CD14-positive monocyte (primary cell): ENCODE measurements at regions not wholly inside any gene's neighbourhood (a gene's known extent, or its start where the extent isn't known, plus 50 kb on each side); places are given as distances from the start of the nearest gene placed in this dataset.

Source experiments
- DNase-seq, 3 donors: peaks; one replicate each; pipeline ENCODE4 v3.0.0-alpha.2; 2011 to 2022
- H2AFZ ChIP-seq: 2 replicates; pipeline ENCODE4 v1.6.0; 2012; ENCODE audit warnings: mild to moderate bottlenecking, low read depth, low read length, inconsistent platforms; ENCODE audit not compliant: insufficient read depth, poor library complexity, severe bottlenecking
- H3K27ac ChIP-seq, 2 donors: 1 replicate in 1 of 2; 2 replicates in 1 of 2; pipeline ENCODE4 v1.5.1; 2012 to 2013; ENCODE audit warnings: low read length in 2 of 2, control low read depth in 1 of 2, inconsistent platforms in 1 of 2, low read depth in 1 of 2, mild to moderate bottlenecking in 1 of 2
- H3K27me3 ChIP-seq, 2 donors: one replicate each; pipeline versions ENCODE4 v1.6.0 to v1.6.1; 2011 to 2013; ENCODE audit warnings: low read length in 2 of 2; ENCODE audit not compliant: control insufficient read depth in 2 of 2, insufficient read depth in 2 of 2
- H3K36me3 ChIP-seq, 2 donors: replicated peaks in 1 of 2; 1 replicate in 1 of 2; 2 replicates in 1 of 2; pipeline versions ENCODE4 v1.5.1 to v1.6.1; 2012 to 2013; ENCODE audit warnings: low read length in 2 of 2, control low read depth in 1 of 2, inconsistent platforms in 1 of 2, mild to moderate bottlenecking in 1 of 2; ENCODE audit not compliant: insufficient read depth in 2 of 2, control insufficient read depth in 1 of 2
- H3K4me1 ChIP-seq, 2 donors: 1 replicate in 1 of 2; 2 replicates in 1 of 2; pipeline versions ENCODE4 v1.5.1 to v1.6.1; 2012 to 2013; ENCODE audit warnings: low read length in 2 of 2, control low read depth in 1 of 2, inconsistent platforms in 1 of 2, mild to moderate bottlenecking in 1 of 2, moderate library complexity in 1 of 2; ENCODE audit not compliant: insufficient read depth in 2 of 2, control insufficient read depth in 1 of 2
- H3K4me2 ChIP-seq: replicated peaks from 2 replicates; pipeline ENCODE3; 2012; ENCODE audit warnings: low read length, moderate library complexity, mild to moderate bottlenecking; ENCODE audit not compliant: poor library complexity, severe bottlenecking; ENCODE audit errors: extremely low read depth
- H3K4me3 ChIP-seq, 3 experiments: fragments of 200-600 bp in 1 of 3; sonication (generic) in 1 of 3; replicated peaks in 1 of 3; 1 replicate in 2 of 3; 2 replicates in 1 of 3; pipeline ENCODE4 v1.5.1; 2011 to 2013; ENCODE audit warnings: low read length in 3 of 3, mild to moderate bottlenecking in 3 of 3, control low read depth in 2 of 3, low read depth in 2 of 3, inconsistent platforms in 1 of 3, moderate library complexity in 1 of 3
- H3K79me2 ChIP-seq: 2 replicates; pipeline ENCODE4 v1.6.0; 2012; ENCODE audit warnings: mild to moderate bottlenecking, control low read depth, inconsistent platforms, low read length, moderate library complexity; ENCODE audit not compliant: insufficient read depth
- H3K9ac ChIP-seq: 2 replicates; pipeline ENCODE4 v1.6.0; 2017; ENCODE audit warnings: low read length, mild to moderate bottlenecking; ENCODE audit not compliant: insufficient read depth, poor library complexity, severe bottlenecking
- H3K9me3 ChIP-seq, 2 donors: replicated peaks in 1 of 2; 1 replicate in 1 of 2; 2 replicates in 1 of 2; pipeline versions ENCODE4 v1.5.1 to v1.6.1; 2012 to 2013; ENCODE audit warnings: low read length in 2 of 2, control low read depth in 1 of 2; ENCODE audit not compliant: control insufficient read depth in 1 of 2, insufficient read depth in 1 of 2
- H4K20me1 ChIP-seq: 2 replicates; pipeline ENCODE4 v1.6.0; 2012; ENCODE audit warnings: mild to moderate bottlenecking, low read length, control low read depth, moderate library complexity; ENCODE audit not compliant: insufficient read depth
- H3K27ac Mint-ChIP-seq, 7 donors: one replicate each; pipeline ENCODE4 v1.8.0; 2020; ENCODE audit warnings: mild to moderate bottlenecking in 7 of 7, mixed read lengths in 7 of 7, moderate library complexity in 6 of 7, inconsistent platforms in 2 of 7
- H3K27me3 Mint-ChIP-seq, 3 donors: one replicate each; pipeline ENCODE4 v1.8.0; 2021 to 2022; ENCODE audit warnings: low read depth in 3 of 3, mild to moderate bottlenecking in 3 of 3, mixed read lengths in 3 of 3, moderate library complexity in 3 of 3, inconsistent platforms in 1 of 3
- H3K36me3 Mint-ChIP-seq, 2 donors: one replicate each; pipeline ENCODE4 v1.8.0; 2020; ENCODE audit warnings: mixed read lengths in 2 of 2, inconsistent platforms in 1 of 2, mild to moderate bottlenecking in 1 of 2
- H3K4me1 Mint-ChIP-seq: one replicate; pipeline ENCODE4 v1.8.0; 2020; ENCODE audit warnings: mild to moderate bottlenecking, mixed read lengths
- H3K4me3 Mint-ChIP-seq, 2 donors: one replicate each; pipeline ENCODE4 v1.8.0; 2020; ENCODE audit warnings: mild to moderate bottlenecking in 2 of 2, mixed read lengths in 2 of 2, moderate library complexity in 1 of 2
- H3K9me3 Mint-ChIP-seq, 7 donors: one replicate each; pipeline ENCODE4 v1.8.0; 2020 to 2022; ENCODE audit warnings: mixed read lengths in 7 of 7, mild to moderate bottlenecking in 6 of 7, moderate library complexity in 6 of 7, inconsistent platforms in 2 of 7
- WGBS: methylation state at CpG from one replicate; pipeline ENCODE4 v1.1.5; 2013; ENCODE audit warnings: missing lambda C conversion rate; ENCODE audit not compliant: insufficient coverage; 5-methylcytosine and 5-hydroxymethylcytosine counted together
- intact Hi-C, 2 donors: fragments of 100-400 bp; cut with micrococcal nuclease; formaldehyde crosslinking; loops; one replicate each; pipeline versions ENCODE4 v1.15.0 to v1.15.1; 2023
- TF ChIP-seq, protein P1 (sequence below): fragments of 200-600 bp; IDR thresholded peaks from one replicate; pipeline ENCODE4 v1.8.0; 2022; ENCODE audit warnings: antibody characterized with exemption, mild to moderate bottlenecking

DNA sequence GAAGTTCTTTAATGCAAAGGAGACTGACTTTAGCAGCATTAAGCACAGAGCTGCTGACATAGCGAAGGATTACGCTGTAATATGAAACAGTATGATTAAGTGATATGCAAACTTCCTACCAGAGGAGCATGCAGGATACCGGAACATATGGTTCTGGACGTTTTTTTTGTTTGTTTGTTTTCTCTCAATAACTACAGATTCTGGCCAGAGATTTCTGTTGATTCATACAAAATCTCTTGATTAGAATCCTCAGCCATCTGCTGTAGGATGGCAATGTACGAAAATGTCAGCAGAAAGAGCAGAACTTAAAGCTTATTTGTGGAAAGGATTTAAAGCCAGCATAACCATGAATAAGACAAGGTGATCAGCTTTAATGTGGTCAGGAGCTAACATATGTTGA is 970.7 kb downstream of the KCNT2 start:
- Histone ChIP-seq H3K79me2 (no peaks in the 10 kb centered on the region), H4K20me1 (no peaks in the 10 kb centered on the region), H3K27ac (no peak overlapping the region), H3K27me3 (no peaks in the 10 kb centered on the region), H3K9me3 (no peaks in the 10 kb centered on the region), H2AFZ (no peak overlapping the region), H3K4me1 (no peaks in the 10 kb centered on the region), H3K4me3 (no peak overlapping the region), H3K36me3 (no peaks in the 10 kb centered on the region), H3K9ac (no peak overlapping the region), H3K4me2 (no peak overlapping the region)
- Mint-ChIP-seq H3K27me3 (peaks cover 0 to 3% (median 0%) of the 10 kb centered on the region in 3 donors), H3K4me3 (no peak overlapping the region), H3K9me3 (peaks cover 0 to 5% (median 3%) of the 10 kb centered on the region in 7 donors), H3K36me3 (no peaks in the 10 kb centered on the region), H3K27ac (no peak overlapping the region), H3K4me1 (no peaks in the 10 kb centered on the region)
- DNase-seq = no peak
- intact Hi-C loops = no loop called here
- TF ChIP-seq, protein P1, sequence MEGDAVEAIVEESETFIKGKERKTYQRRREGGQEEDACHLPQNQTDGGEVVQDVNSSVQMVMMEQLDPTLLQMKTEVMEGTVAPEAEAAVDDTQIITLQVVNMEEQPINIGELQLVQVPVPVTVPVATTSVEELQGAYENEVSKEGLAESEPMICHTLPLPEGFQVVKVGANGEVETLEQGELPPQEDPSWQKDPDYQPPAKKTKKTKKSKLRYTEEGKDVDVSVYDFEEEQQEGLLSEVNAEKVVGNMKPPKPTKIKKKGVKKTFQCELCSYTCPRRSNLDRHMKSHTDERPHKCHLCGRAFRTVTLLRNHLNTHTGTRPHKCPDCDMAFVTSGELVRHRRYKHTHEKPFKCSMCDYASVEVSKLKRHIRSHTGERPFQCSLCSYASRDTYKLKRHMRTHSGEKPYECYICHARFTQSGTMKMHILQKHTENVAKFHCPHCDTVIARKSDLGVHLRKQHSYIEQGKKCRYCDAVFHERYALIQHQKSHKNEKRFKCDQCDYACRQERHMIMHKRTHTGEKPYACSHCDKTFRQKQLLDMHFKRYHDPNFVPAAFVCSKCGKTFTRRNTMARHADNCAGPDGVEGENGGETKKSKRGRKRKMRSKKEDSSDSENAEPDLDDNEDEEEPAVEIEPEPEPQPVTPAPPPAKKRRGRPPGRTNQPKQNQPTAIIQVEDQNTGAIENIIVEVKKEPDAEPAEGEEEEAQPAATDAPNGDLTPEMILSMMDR = no peak
- 43% methylated on average over 1 of the region's 5 CpGs for WGBS

DNA sequence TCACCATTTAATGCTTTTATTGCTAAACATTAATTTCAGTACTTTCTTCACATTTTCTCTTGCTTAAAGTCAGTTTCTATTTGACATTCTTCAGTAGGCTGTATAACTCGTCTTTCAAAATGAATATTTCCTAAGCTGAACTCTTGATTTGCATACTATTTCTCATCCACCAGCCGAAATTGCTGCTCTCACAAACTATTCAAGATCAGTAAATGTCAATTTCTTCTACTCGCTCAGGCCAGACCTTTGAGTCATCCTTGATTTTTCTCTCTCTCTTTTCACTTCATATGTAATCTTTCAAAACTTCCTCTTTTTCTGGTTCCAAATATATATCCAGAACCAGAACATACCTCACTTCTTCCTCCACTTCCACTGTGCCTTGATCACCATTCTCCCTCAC is 990.0 kb downstream of the KCNT2 start:
- H3K4me1 ChIP-seq = no peaks in the 10 kb centered on the region
- no peaks in the 10 kb centered on the region for H3K4me1 Mint-ChIP-seq
- no peak overlapping the region for H3K27ac Mint-ChIP-seq
- no peak overlapping the region for H3K4me3 Mint-ChIP-seq
- H3K9me3 Mint-ChIP-seq = peaks cover 0 to 8% (median 5%) of the 10 kb centered on the region in 7 donors
- H3K9ac ChIP-seq = no peak overlapping the region
- H3K36me3 ChIP-seq = no peaks in the 10 kb centered on the region
- TF ChIP-seq, protein P1 = no peak
- H3K36me3 Mint-ChIP-seq = no peaks in the 10 kb centered on the region
- H3K9me3 ChIP-seq = peaks cover 4 to 6% of the 10 kb centered on the region in 2 donors
- H4K20me1 ChIP-seq = no peaks in the 10 kb centered on the region
- WGBS = 70% methylated on average over 3 of the region's 3 CpGs
- no peak overlapping the region for H3K4me2 ChIP-seq
- H3K27ac ChIP-seq = no peak overlapping the region
- no peaks in the 10 kb centered on the region for H3K27me3 Mint-ChIP-seq
- H3K79me2 ChIP-seq = no peaks in the 10 kb centered on the region
- H2AFZ ChIP-seq = no peak overlapping the region
- intact Hi-C loops = no loop called here
- H3K4me3 ChIP-seq = no peak overlapping the region
- no peak for DNase-seq
- H3K27me3 ChIP-seq = no peaks in the 10 kb centered on the region
